SK-N-SH (cell line): ENCODE measurements at regions not wholly inside any gene's neighbourhood (a gene's known extent, or its start where the extent isn't known, plus 50 kb on each side); places are given as distances from the start of the nearest gene placed in this dataset.
"Not testable (repeated sequence)": the region's sequence is repeated elsewhere in the genome, so short reads cannot be mapped to it uniquely, and the experiment has no call there.

ENCODE experiments used
- CTCF ChIA-PET: fragments of 300-600, 350-600 bp; formaldehyde crosslinking; extraction: SDS; loops from one replicate; lab custom pipeline; 2021; lab: Yijun Ruan, JAX
- POLR2A ChIA-PET: fragments of 350-600 bp; sonication (Branson Sonifier 250); formaldehyde crosslinking; extraction: SDS; loops from one replicate; lab custom pipeline; 2020; ENCODE audit warnings: antibody characterized with exemption, inconsistent platforms; lab: Yijun Ruan, JAX
- DNase-seq: peaks from one replicate; pipeline ENCODE4 v3.0.0; 2012
- H2AFZ ChIP-seq: fragments of 200-600 bp; sonication (generic); 2 replicates; pipeline ENCODE4 v1.8.1; 2016; ENCODE audit warnings: antibody characterized with exemption, mild to moderate bottlenecking, low read depth
- H3F3A ChIP-seq: fragments of 200-600 bp; sonication (generic); replicated peaks from 2 replicates; pipeline ENCODE3; 2016; ENCODE audit warnings: antibody characterized with exemption, mild to moderate bottlenecking; ENCODE audit not compliant: insufficient read depth
- H3K27ac ChIP-seq, 2 experiments: fragments of 200-500 bp in 1 of 2; fragments of 200-600 bp in 1 of 2; sonication (Bioruptor generic) in 1 of 2; sonication (generic), shearing (Covaris generic) in 1 of 2; 2 replicates each; pipeline versions ENCODE4 v1.5.1 to v1.6.1; 2014 to 2016; ENCODE audit warnings: low read depth in 2 of 2, inconsistent platforms in 1 of 2, low read length in 1 of 2, mild to moderate bottlenecking in 1 of 2, mixed read lengths in 1 of 2
- H3K27me3 ChIP-seq: fragments of 200-600 bp; sonication (generic), shearing (Covaris generic); 2 replicates; pipeline ENCODE4 v1.6.1; 2016; ENCODE audit warnings: mixed run types; ENCODE audit not compliant: insufficient read depth
- H3K36me3 ChIP-seq, 2 experiments: fragments of 200-500 bp in 1 of 2; fragments of 200-600 bp in 1 of 2; sonication (Bioruptor generic) in 1 of 2; sonication (generic) in 1 of 2; replicated peaks in 1 of 2; 2 replicates each; pipeline versions ENCODE3 to v1.5.1; 2014 to 2016; ENCODE audit warnings: low read length in 1 of 2, mild to moderate bottlenecking in 1 of 2; ENCODE audit not compliant: insufficient read depth in 2 of 2, control insufficient read depth in 1 of 2
- H3K4me1 ChIP-seq, 2 experiments: fragments of 200-500 bp in 1 of 2; fragments of 200-600 bp in 1 of 2; sonication (Bioruptor generic) in 1 of 2; sonication (generic), shearing (Covaris generic) in 1 of 2; 2 replicates each; pipeline versions ENCODE4 v1.5.1 to v1.6.1; 2014 to 2016; ENCODE audit warnings: low read depth in 1 of 2, low read length in 1 of 2, mixed run types in 1 of 2; ENCODE audit not compliant: insufficient read depth in 2 of 2, control insufficient read depth in 1 of 2
- H3K4me2 ChIP-seq: fragments of 200-600 bp; sonication (generic), shearing (Covaris generic); 2 replicates; pipeline ENCODE4 v1.6.1; 2017; ENCODE audit warnings: mixed run types
- H3K4me3 ChIP-seq, 2 experiments: fragments of 200-500 bp in 1 of 2; fragments of 200-600 bp in 1 of 2; sonication (Bioruptor generic) in 1 of 2; sonication (generic), shearing (Covaris generic) in 1 of 2; 2 replicates each; pipeline versions ENCODE4 v1.5.1 to v1.8.1; 2014 to 2016; ENCODE audit warnings: low read depth in 2 of 2, inconsistent platforms in 1 of 2, low read length in 1 of 2, mild to moderate bottlenecking in 1 of 2, mixed read lengths in 1 of 2, moderate library complexity in 1 of 2
- H3K79me2 ChIP-seq: fragments of 200-600 bp; sonication (generic); 2 replicates; pipeline ENCODE4 v1.8.1; 2017; ENCODE audit warnings: mild to moderate bottlenecking; ENCODE audit not compliant: insufficient read depth
- H3K9ac ChIP-seq: fragments of 200-600 bp; sonication (generic); 2 replicates; pipeline ENCODE4 v1.6.1; 2017; ENCODE audit warnings: mixed run types
- H3K9me2 ChIP-seq: fragments of 200-600 bp; sonication (generic); 2 replicates; pipeline ENCODE4 v1.6.1; 2017; ENCODE audit warnings: mixed run types
- H3K9me3 ChIP-seq: fragments of 200-600 bp; sonication (generic); 2 replicates; pipeline ENCODE4 v1.6.1; 2017; ENCODE audit warnings: mixed run types, mild to moderate bottlenecking, moderate library complexity
- H4K20me1 ChIP-seq: fragments of 200-600 bp; sonication (generic); 2 replicates; pipeline ENCODE4 v1.6.1; 2017; ENCODE audit warnings: mild to moderate bottlenecking, mixed run types; ENCODE audit not compliant: insufficient read depth
- RAD21 ChIP-seq: IDR thresholded peaks from 2 replicates; pipeline ENCODE4 v1.6.1; 2012; ENCODE audit warnings: mild to moderate bottlenecking, low read length
- SMC3 ChIP-seq: IDR thresholded peaks from 2 replicates; pipeline ENCODE4 v1.6.1; 2012; ENCODE audit warnings: low read depth, low read length, improper control_type of control experiment
- WGBS: methylation state at CpG from one replicate; pipeline ENCODE4 v1.1.6; 2017; ENCODE audit warnings: low lambda C conversion rate; 5-methylcytosine and 5-hydroxymethylcytosine counted together

DNA sequence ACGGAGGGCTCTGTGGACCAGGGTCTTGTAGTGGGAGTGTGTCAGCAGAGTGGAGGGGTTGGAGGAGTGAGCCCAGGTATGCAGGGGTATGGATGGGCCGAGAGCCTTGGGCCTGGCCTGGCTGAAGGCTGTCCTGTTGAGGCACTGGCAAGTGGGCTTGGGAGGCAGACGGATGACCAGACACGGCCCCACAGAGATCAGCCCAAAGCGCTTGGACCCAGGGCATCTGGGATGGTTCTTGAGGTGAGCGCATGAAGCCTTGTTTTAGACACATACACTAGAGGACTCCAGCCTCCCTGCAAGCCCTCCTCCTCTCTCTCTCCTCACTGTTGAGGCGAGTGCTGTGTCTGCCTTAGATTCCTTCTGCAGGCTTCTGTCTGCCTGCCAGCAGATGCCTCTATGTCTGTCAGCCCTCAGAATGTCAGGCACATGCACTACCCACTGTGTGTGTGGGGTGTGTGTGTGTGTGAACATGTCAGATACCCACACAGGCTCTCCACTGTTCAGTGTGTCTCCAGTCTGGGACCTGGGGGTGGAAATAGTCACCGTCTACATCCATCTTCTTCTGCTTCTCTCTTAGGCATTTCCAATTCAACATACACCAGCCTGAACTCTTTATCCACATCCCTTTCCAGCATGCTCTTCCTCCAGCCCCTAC is 218.0 kb upstream of the PLGLB1 start:
- H3K27ac ChIP-seq, H3K9me2 ChIP-seq, CTCF ChIA-PET, POLR2A ChIA-PET, H3K9me3 ChIP-seq, H3K79me2 ChIP-seq, H3K4me1 ChIP-seq, H2AFZ ChIP-seq, H3K4me3 ChIP-seq, H4K20me1 ChIP-seq, H3F3A ChIP-seq, H3K36me3 ChIP-seq, H3K9ac ChIP-seq, DNase-seq, H3K27me3 ChIP-seq, H3K4me2 ChIP-seq: not testable (repeated sequence)
- TF ChIP-seq SMC3 (peak; percentile 40), RAD21 (peak; percentile 36; the same call in 1 of the 2 replicates)
- 67% methylated on average over 7 of the region's 8 CpGs for WGBS

DNA sequence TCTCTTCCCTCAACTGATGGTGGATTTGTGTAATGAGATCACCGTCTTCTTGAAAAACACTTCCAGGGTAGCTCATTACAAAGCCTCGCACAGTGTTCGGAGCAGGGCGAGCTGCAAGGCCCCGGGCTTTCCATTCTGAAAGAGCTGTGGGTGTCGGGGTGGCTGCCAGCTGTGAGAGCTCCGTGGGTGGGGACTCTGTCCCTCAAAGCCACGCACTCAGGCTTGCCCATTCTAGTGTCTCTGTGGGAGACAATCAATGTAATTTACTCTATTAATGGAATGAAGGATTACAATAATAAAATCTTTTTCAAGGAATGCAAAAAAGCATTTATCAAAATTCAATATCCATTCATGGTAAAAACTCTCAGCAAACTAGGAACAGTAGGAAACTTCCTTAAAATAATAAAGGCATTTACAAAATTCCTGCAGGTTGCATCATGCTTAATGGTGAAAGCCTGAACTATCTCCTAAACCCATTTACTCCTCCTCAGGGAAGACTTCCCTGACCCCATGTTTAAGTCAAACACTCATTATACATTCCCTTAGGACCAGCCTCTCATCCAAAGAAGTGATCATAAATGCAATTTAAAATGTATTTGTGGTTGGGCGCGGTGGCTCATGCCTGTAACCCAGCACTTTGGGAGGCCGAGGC is 224.5 kb upstream of the PLGLB1 start:
- H3K9ac ChIP-seq, H3K4me1 ChIP-seq, H3K79me2 ChIP-seq, H3K9me2 ChIP-seq, H2AFZ ChIP-seq, H3K27me3 ChIP-seq, H3K36me3 ChIP-seq, H4K20me1 ChIP-seq, H3F3A ChIP-seq, H3K4me3 ChIP-seq, POLR2A ChIA-PET, H3K4me2 ChIP-seq, CTCF ChIA-PET, DNase-seq, H3K9me3 ChIP-seq, H3K27ac ChIP-seq: not testable (repeated sequence)
- 72% methylated on average over 5 of the region's 11 CpGs for WGBS

DNA sequence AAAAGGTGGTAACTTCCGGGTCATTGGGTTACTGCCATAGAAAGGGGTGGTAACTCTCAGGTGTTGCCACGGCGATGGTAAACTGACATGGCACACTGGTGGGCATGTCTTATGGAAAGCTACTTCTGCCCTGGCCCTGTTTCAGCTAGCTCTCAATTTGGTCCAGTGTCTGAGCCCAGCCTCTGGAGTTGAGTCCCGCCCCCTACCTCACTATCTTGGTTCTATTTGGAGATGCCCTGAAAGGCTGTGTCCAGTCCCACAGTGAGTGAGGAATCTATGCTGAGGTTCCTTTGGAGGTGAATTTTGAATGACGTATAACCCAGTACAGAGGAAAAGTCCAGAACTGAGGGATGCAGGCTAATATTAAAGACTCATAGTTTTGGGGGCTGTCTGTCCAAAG is 230.4 kb upstream of the PLGLB1 start:
- H3K79me2 ChIP-seq, DNase-seq, H4K20me1 ChIP-seq, H3K9ac ChIP-seq, CTCF ChIA-PET, H3K27ac ChIP-seq, H3K27me3 ChIP-seq, H3K9me2 ChIP-seq, H3K4me2 ChIP-seq, H3K4me3 ChIP-seq, H3K9me3 ChIP-seq, H3F3A ChIP-seq, H3K4me1 ChIP-seq, H2AFZ ChIP-seq, POLR2A ChIA-PET, H3K36me3 ChIP-seq: not testable (repeated sequence)
- WGBS, result 63% methylated on average over 1 of the region's 5 CpGs

DNA sequence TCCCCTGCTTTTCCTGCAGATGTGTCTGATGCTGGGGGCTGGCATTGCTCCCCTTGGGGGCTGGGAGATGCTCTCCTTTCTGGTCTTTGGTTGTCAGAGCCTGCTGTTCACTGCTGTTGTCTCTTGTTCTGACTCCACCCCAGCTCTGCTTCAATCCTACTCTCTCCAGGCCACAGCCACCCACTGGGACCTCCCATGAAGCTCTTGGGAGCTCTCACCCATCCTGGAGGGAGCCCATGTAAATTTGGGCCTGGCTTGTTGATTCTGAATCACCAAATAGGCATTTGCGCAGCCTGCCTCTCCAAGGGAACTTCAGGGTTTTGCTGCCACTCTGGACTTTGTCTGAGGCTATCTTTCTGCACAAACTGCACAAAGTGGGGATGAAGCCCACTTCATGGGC is 232.9 kb upstream of the PLGLB1 start:
- H3K4me2 ChIP-seq, H3K4me1 ChIP-seq, H4K20me1 ChIP-seq, H2AFZ ChIP-seq, H3K79me2 ChIP-seq, H3K27me3 ChIP-seq, DNase-seq, H3K36me3 ChIP-seq, H3F3A ChIP-seq, H3K4me3 ChIP-seq, POLR2A ChIA-PET, H3K9me2 ChIP-seq, H3K9me3 ChIP-seq, H3K27ac ChIP-seq, H3K9ac ChIP-seq, CTCF ChIA-PET: not testable (repeated sequence)
- WGBS, result no CpG with 5 or more reads among the region's 1 CpG

DNA sequence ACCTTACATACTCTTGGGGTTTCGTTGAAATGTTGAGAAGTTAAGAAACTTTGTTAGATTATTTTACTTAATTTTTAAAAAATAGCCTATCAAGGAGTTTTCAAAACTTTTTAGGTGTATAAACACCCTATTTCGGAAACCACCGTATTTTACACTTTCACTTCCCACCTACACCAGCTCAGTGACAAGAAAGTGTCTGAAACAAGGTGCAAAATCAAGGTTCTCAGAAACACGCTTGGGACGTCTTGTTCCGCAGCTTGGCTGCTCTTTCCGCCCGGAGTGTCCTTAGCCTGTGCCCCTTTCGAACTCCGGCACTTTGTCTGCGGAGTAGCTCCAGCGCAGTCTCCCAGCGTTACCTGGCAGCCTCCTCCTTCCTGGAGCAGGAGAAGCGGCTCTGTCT is 233.8 kb upstream of the PLGLB1 start:
- POLR2A ChIA-PET, H3K4me2 ChIP-seq, H3K9ac ChIP-seq, H3F3A ChIP-seq, CTCF ChIA-PET, H4K20me1 ChIP-seq, H2AFZ ChIP-seq, H3K27me3 ChIP-seq, H3K9me3 ChIP-seq, H3K9me2 ChIP-seq, DNase-seq, H3K36me3 ChIP-seq, H3K79me2 ChIP-seq, H3K4me1 ChIP-seq, H3K27ac ChIP-seq, H3K4me3 ChIP-seq: not testable (repeated sequence)
- WGBS, result 82% methylated on average over 10 of the region's 14 CpGs

DNA sequence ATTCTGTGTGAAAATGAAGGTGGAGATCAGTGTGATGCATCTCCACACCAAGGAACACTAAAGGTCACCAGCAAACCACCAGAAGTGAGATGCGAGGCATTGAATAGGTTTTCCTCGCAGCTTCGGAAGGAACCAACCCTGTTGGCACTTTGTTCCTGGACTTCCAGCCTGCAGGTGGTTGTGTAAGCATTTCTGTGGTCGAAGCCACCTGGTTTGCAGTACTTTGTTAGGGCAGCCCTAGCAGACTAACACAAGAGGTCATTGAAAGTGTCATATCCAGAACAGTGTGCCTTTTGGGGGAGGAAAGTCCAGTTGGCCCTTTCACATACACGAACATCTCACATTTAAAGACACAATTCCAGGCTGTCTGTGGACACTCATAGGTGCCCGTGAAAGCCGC is 237.2 kb upstream of the PLGLB1 start:
- CTCF ChIA-PET, POLR2A ChIA-PET, H3K9ac ChIP-seq, H3K27ac ChIP-seq, H3K4me2 ChIP-seq, H2AFZ ChIP-seq, DNase-seq, H3K9me3 ChIP-seq, H3K4me1 ChIP-seq, H3K9me2 ChIP-seq, H3K4me3 ChIP-seq, H3K79me2 ChIP-seq, H4K20me1 ChIP-seq, H3F3A ChIP-seq, H3K36me3 ChIP-seq, H3K27me3 ChIP-seq: not testable (repeated sequence)
- WGBS, result no CpG with 5 or more reads among the region's 7 CpGs
